ENCODE measurements at regions not wholly inside any gene's neighbourhood (a gene's known extent, or its start where the extent isn't known, plus 50 kb on each side); places are given as distances from the start of the nearest gene placed in this dataset.

GRCh38 chr6:121522265-121522664 is 86.8 kb downstream of the GJA1 start:
- no peak for TF ChIP-seq CTCF (IDR thresholded peaks at IDR 0.05)
- TF ChIP-seq POLR2A (IDR thresholded peaks at IDR 0.05) = no peak
- TF ChIP-seq POLR2AphosphoS5 (IDR thresholded peaks at IDR 0.05) = peak in 1 of 3 donors; percentile 54

Data from stomach (tissue), 4 donors.